DND-41 (cell line): ENCODE measurements at regions not wholly inside any gene's neighbourhood (a gene's known extent, or its start where the extent isn't known, plus 50 kb on each side); places are given as distances from the start of the nearest gene placed in this dataset.

ENCODE experiments used
- ATAC-seq: fragments of 200-7000 bp; cut with Tn5 transposase; 3 replicates; pipeline ENCODE4 v1.9.1; 2021; ENCODE audit warnings: low read depth; ENCODE audit not compliant: insufficient read depth
- DNase-seq: peaks from one replicate; pipeline ENCODE4 v3.0.0-alpha.2; 2020
- H2AFZ ChIP-seq: 2 replicates; pipeline ENCODE4 v1.6.0; 2012; ENCODE audit warnings: low read depth, low read length
- H3K27ac ChIP-seq: 2 replicates; pipeline ENCODE4 v1.5.1; 2012; ENCODE audit warnings: low read length, inconsistent platforms
- H3K27me3 ChIP-seq: fragments of 200-600 bp; sonication (generic); 2 replicates; pipeline ENCODE4 v1.6.0; 2012; ENCODE audit warnings: low read length, mild to moderate bottlenecking, inconsistent platforms; ENCODE audit not compliant: insufficient read depth, poor library complexity
- H3K36me3 ChIP-seq: 2 replicates; pipeline ENCODE4 v1.5.1; 2012; ENCODE audit warnings: low read length, inconsistent platforms; ENCODE audit not compliant: insufficient read depth
- H3K4me1 ChIP-seq: 2 replicates; pipeline ENCODE4 v1.5.1; 2012; ENCODE audit warnings: mild to moderate bottlenecking, low read length; ENCODE audit not compliant: insufficient read depth
- H3K4me2 ChIP-seq: 2 replicates; pipeline ENCODE4 v1.6.0; 2012; ENCODE audit warnings: mild to moderate bottlenecking, moderate library complexity, low read length, inconsistent platforms; ENCODE audit not compliant: insufficient read depth
- H3K4me3 ChIP-seq, 2 experiments: fragments of 200-600 bp in 1 of 2; shearing (Covaris generic) in 1 of 2; 2 replicates each; pipeline ENCODE4 v1.5.1; 2012 to 2016; ENCODE audit warnings: inconsistent platforms in 2 of 2, low read length in 2 of 2, mild to moderate bottlenecking in 2 of 2, low read depth in 1 of 2, moderate library complexity in 1 of 2
- H3K79me2 ChIP-seq: 2 replicates; pipeline ENCODE4 v1.6.0; 2012; ENCODE audit warnings: low read length, inconsistent platforms; ENCODE audit not compliant: insufficient read depth
- H3K9ac ChIP-seq: 2 replicates; pipeline ENCODE4 v1.6.0; 2012; ENCODE audit warnings: low read depth, mild to moderate bottlenecking, inconsistent platforms, low read length, moderate library complexity
- H3K9me3 ChIP-seq: 2 replicates; pipeline ENCODE4 v1.5.1; 2012; ENCODE audit warnings: low read length, moderate library complexity, mild to moderate bottlenecking, inconsistent platforms; ENCODE audit not compliant: insufficient read depth, severe bottlenecking
- H4K20me1 ChIP-seq: 2 replicates; pipeline ENCODE4 v1.6.0; 2012; ENCODE audit warnings: low read length; ENCODE audit not compliant: insufficient read depth
- CTCF ChIP-seq: IDR thresholded peaks from 2 replicates; pipeline ENCODE4 v1.5.1; 2012; ENCODE audit warnings: borderline replicate concordance, low read length, moderate library complexity, mild to moderate bottlenecking; ENCODE audit not compliant: poor library complexity, severe bottlenecking; ENCODE audit errors: extremely low read depth
- EZH2 ChIP-seq: IDR thresholded peaks from 3 replicates; pipeline ENCODE4 v1.6.1; 2012; ENCODE audit warnings: borderline replicate concordance, low read depth, mild to moderate bottlenecking, moderate library complexity, low read length, inconsistent platforms; ENCODE audit not compliant: severe bottlenecking

GRCh38 chr13:110005563-110005962, 219.2 kb upstream of the IRS2 start:
- Histone ChIP-seq H3K27me3 (no peaks in the 10 kb centered on the region), H2AFZ (no peak overlapping the region), H3K4me1 (no peaks in the 10 kb centered on the region), H3K27ac (no peak overlapping the region), H3K4me3 (no peak overlapping the region), H3K9me3 (no peaks in the 10 kb centered on the region), H3K4me2 (no peak overlapping the region), H3K9ac (no peak overlapping the region), H3K79me2 (no peaks in the 10 kb centered on the region), H4K20me1 (no peaks in the 10 kb centered on the region), H3K36me3 (no peaks in the 10 kb centered on the region)
- DNase-seq (no peak), ATAC-seq (no peak)
- TF ChIP-seq CTCF (no peak), EZH2 (no peak)

GRCh38 chr13:110004814-110005213, 218.4 kb upstream of the IRS2 start:
- Histone ChIP-seq H4K20me1 (no peaks in the 10 kb centered on the region), H3K4me1 (no peaks in the 10 kb centered on the region), H3K9me3 (no peaks in the 10 kb centered on the region), H3K27ac (no peak overlapping the region), H3K4me2 (no peak overlapping the region), H3K4me3 (no peak overlapping the region), H3K27me3 (no peaks in the 10 kb centered on the region), H3K9ac (no peak overlapping the region), H2AFZ (no peak overlapping the region), H3K79me2 (no peaks in the 10 kb centered on the region), H3K36me3 (no peaks in the 10 kb centered on the region)
- no peak for ATAC-seq
- no peak for TF ChIP-seq CTCF
- TF ChIP-seq EZH2: no peak
- DNase-seq: no peak

- TF ChIP-seq CTCF (no peak), EZH2 (no peak)
- no peaks in the 10 kb centered on the region for H3K79me2 ChIP-seq
- ATAC-seq (no peak), DNase-seq (no peak)
- no peaks in the 10 kb centered on the region for H3K4me1 ChIP-seq
- no peaks in the 10 kb centered on the region for H3K9me3 ChIP-seq
- H4K20me1 ChIP-seq: no peaks in the 10 kb centered on the region
- H3K4me2 ChIP-seq: no peak overlapping the region
- H3K36me3 ChIP-seq: no peaks in the 10 kb centered on the region
- no peak overlapping the region for H3K9ac ChIP-seq
- no peaks in the 10 kb centered on the region for H3K27me3 ChIP-seq
- H3K4me3 ChIP-seq: no peak overlapping the region
- no peak overlapping the region for H2AFZ ChIP-seq
- no peak overlapping the region for H3K27ac ChIP-seq
Measured at GRCh38 chr13:110001670-110002275, 215.4 kb upstream of the IRS2 start.
